ENCODE measurements at regions not wholly inside any gene's neighbourhood (a gene's known extent, or its start where the extent isn't known, plus 50 kb on each side); places are given as distances from the start of the nearest gene placed in this dataset.

- no peaks in the 10 kb centered on the region for H3K9me2 ChIP-seq (replicated peaks; ENCODE audit: insufficient read depth, low read length)
- H3K79me2 ChIP-seq (ENCODE audit: low read length), result no peaks in the 10 kb centered on the region
- DNase-seq, result no peak
- no peaks in the 10 kb centered on the region for H3K9me3 ChIP-seq (replicated peaks; ENCODE audit: insufficient read depth, low read length)
- H3F3A ChIP-seq (ENCODE audit: insufficient read depth, low read length), result no peaks in the 10 kb centered on the region
- no peaks in the 10 kb centered on the region for H3K4me1 ChIP-seq (ENCODE audit: low read length)
- H3K36me3 ChIP-seq (replicated peaks; ENCODE audit: insufficient read depth, low read length), result no peaks in the 10 kb centered on the region
- no peak overlapping the region for H2AFZ ChIP-seq (ENCODE audit: low read length)
- no peaks in the 10 kb centered on the region for H4K20me1 ChIP-seq (ENCODE audit: insufficient read depth, low read length)
- H3K4me3 ChIP-seq (ENCODE audit: low read length), result no peak overlapping the region
- no peak overlapping the region for H3K27ac ChIP-seq (ENCODE audit: low read length)
- no peaks in the 10 kb centered on the region for H3K27me3 ChIP-seq (replicated peaks; ENCODE audit: insufficient read depth, low read length)
- H3K4me2 ChIP-seq (ENCODE audit: low read depth, low read length), result no peak overlapping the region
- TF ChIP-seq EZH2 (optimal IDR thresholded peaks at IDR 0.05; ENCODE audit: low read depth, low read length), result no peak
- no peak for TF ChIP-seq EZH2phosphoT487 (IDR thresholded peaks at IDR 0.05; ENCODE audit: low read length)
- TF ChIP-seq CTCF (IDR thresholded peaks at IDR 0.05; ENCODE audit: low read length), result no peak
- H3K9ac ChIP-seq (ENCODE audit: low read length), result no peak overlapping the region
These were observed 2047.1 kb downstream of the SUCLG1 start for GRCh38 chr2:82412021-82412420.

GRCh38 chr2:82411071-82411470 lies 2048.0 kb downstream of the SUCLG1 start:
- Histone ChIP-seq H3K27me3 (replicated peaks; ENCODE audit: insufficient read depth, low read length) (no peaks in the 10 kb centered on the region), H4K20me1 (ENCODE audit: insufficient read depth, low read length) (no peaks in the 10 kb centered on the region), H3K4me2 (ENCODE audit: low read depth, low read length) (no peak overlapping the region), H3K36me3 (replicated peaks; ENCODE audit: insufficient read depth, low read length) (no peaks in the 10 kb centered on the region), H3K4me1 (ENCODE audit: low read length) (no peaks in the 10 kb centered on the region), H3K27ac (ENCODE audit: low read length) (no peak overlapping the region), H3K9ac (ENCODE audit: low read length) (no peak overlapping the region), H3K79me2 (ENCODE audit: low read length) (no peaks in the 10 kb centered on the region), H2AFZ (ENCODE audit: low read length) (no peak overlapping the region), H3F3A (ENCODE audit: insufficient read depth, low read length) (no peaks in the 10 kb centered on the region), H3K9me3 (replicated peaks; ENCODE audit: insufficient read depth, low read length) (no peaks in the 10 kb centered on the region), H3K4me3 (ENCODE audit: low read length) (no peak overlapping the region), H3K9me2 (replicated peaks; ENCODE audit: insufficient read depth, low read length) (no peaks in the 10 kb centered on the region)
- no peak for DNase-seq
- TF ChIP-seq CTCF (IDR thresholded peaks at IDR 0.05; ENCODE audit: low read length), result no peak
- no peak for TF ChIP-seq EZH2phosphoT487 (IDR thresholded peaks at IDR 0.05; ENCODE audit: low read length)

GRCh38 chr2:82395531-82395930 lies 2063.5 kb downstream of the SUCLG1 start:
- no peak for TF ChIP-seq EZH2 (optimal IDR thresholded peaks at IDR 0.05; ENCODE audit: low read depth, low read length)
- TF ChIP-seq CTCF (IDR thresholded peaks at IDR 0.05; ENCODE audit: low read length), result no peak
- TF ChIP-seq EZH2phosphoT487 (IDR thresholded peaks at IDR 0.05; ENCODE audit: low read length), result no peak
- H2AFZ ChIP-seq (ENCODE audit: low read length), result no peak overlapping the region

More at GRCh38 chr2:82395531-82395930, 2063.5 kb downstream of the SUCLG1 start:
- Histone ChIP-seq H3K9me2 (replicated peaks; ENCODE audit: insufficient read depth, low read length) (no peaks in the 10 kb centered on the region), H3K27me3 (replicated peaks; ENCODE audit: insufficient read depth, low read length) (no peaks in the 10 kb centered on the region), H3K4me1 (ENCODE audit: low read length) (no peaks in the 10 kb centered on the region), H3K4me2 (ENCODE audit: low read depth, low read length) (no peak overlapping the region), H3K9me3 (replicated peaks; ENCODE audit: insufficient read depth, low read length) (no peaks in the 10 kb centered on the region), H3F3A (ENCODE audit: insufficient read depth, low read length) (no peaks in the 10 kb centered on the region), H3K27ac (ENCODE audit: low read length) (no peak overlapping the region), H3K9ac (ENCODE audit: low read length) (no peak overlapping the region), H3K79me2 (ENCODE audit: low read length) (no peaks in the 10 kb centered on the region), H4K20me1 (ENCODE audit: insufficient read depth, low read length) (no peaks in the 10 kb centered on the region), H3K36me3 (replicated peaks; ENCODE audit: insufficient read depth, low read length) (no peaks in the 10 kb centered on the region), H3K4me3 (ENCODE audit: low read length) (no peak overlapping the region)
- DNase-seq, result no peak
